GM13976 (cell line): ENCODE measurements at regions not wholly inside any gene's neighbourhood (a gene's known extent, or its start where the extent isn't known, plus 50 kb on each side); places are given as distances from the start of the nearest gene placed in this dataset.

ENCODE experiments used
- DNase-seq: peaks from one replicate; pipeline ENCODE4 v3.0.0; 2012; ENCODE audit warnings: low spot score
- CTCF ChIP-seq: IDR thresholded peaks from 2 replicates; pipeline ENCODE4 v1.5.1; 2012; ENCODE audit warnings: borderline replicate concordance, mild to moderate bottlenecking; ENCODE audit not compliant: insufficient read depth; ENCODE audit errors: extremely low read depth, missing control alignments, control extremely low read depth
- in situ Hi-C: fragments of 300-500 bp; cut with MboI; formaldehyde crosslinking; loops from one replicate; pipeline ENCODE4 v1.12.0; 2022; ENCODE audit warnings: low sequenced_read_pairs, mixed read lengths, inconsistent platforms; ENCODE audit not compliant: unreplicated experiment

DNA sequence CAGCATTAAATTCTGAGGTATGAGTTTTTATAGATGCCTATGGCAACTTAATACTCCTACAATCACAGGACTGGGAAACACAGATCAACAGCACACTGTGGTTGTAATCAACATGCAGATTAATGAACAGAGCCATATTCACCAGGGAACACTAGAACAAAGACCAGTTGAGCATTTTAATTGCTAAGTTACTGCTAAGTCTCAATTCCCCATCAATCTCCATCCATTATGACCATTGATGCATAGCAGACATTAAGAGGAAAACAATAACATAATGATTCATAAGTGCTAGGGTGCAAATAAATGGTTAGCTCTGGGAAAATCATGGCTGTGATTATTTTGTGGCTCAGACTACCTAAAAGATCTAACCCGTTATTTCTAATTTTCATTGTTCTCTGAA, 505.6 kb downstream of the TRHDE start:
- in situ Hi-C loops: no loop called here
- TF ChIP-seq CTCF: no peak

GRCh38 chr12:72790273-72790672, 518.1 kb downstream of the TRHDE start:
- TF ChIP-seq CTCF: no peak
- in situ Hi-C loops: no loop called here
- DNase-seq: no peak

More for the DNA sequence above, 505.6 kb downstream of the TRHDE start:
- no peak for DNase-seq

GRCh38 chr12:72792889-72793288, 520.7 kb downstream of the TRHDE start:
- in situ Hi-C loops: no loop called here
- TF ChIP-seq CTCF: no peak

DNA sequence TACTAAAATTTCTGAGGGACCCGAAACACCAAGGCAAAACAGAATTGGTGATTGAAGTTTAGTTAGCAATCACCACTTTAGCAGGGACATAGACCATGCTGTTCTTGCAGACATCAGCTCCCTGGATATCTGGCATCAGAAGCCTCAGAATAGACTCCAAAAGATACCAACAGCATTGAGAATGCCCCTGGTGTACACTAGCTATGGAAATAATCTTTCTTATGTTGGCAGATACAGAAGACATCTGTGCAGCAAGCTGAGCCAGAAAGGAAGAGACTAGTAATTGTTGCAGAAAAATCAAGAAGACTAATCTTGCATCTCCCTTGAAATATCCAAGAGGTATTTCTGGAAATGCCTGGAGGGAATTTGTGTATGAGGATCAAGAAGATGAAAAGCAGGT, 521.6 kb downstream of the TRHDE start:
- no peak for DNase-seq
- in situ Hi-C loops: no loop called here
- no peak for TF ChIP-seq CTCF

More at GRCh38 chr12:72792889-72793288, 520.7 kb downstream of the TRHDE start:
- DNase-seq: no peak

GRCh38 chr12:72815421-72815820, 543.3 kb downstream of the TRHDE start:
- no peak for DNase-seq
- no peak for TF ChIP-seq CTCF
- in situ Hi-C loops: no loop called here

GRCh38 chr12:72828662-72829324, 556.6 kb downstream of the TRHDE start:
- no peak for DNase-seq
- in situ Hi-C loops: no loop called here
- TF ChIP-seq CTCF: no peak
